ENCODE measurements at regions not wholly inside any gene's neighbourhood (a gene's known extent, or its start where the extent isn't known, plus 50 kb on each side); places are given as distances from the start of the nearest gene placed in this dataset.

DNA sequence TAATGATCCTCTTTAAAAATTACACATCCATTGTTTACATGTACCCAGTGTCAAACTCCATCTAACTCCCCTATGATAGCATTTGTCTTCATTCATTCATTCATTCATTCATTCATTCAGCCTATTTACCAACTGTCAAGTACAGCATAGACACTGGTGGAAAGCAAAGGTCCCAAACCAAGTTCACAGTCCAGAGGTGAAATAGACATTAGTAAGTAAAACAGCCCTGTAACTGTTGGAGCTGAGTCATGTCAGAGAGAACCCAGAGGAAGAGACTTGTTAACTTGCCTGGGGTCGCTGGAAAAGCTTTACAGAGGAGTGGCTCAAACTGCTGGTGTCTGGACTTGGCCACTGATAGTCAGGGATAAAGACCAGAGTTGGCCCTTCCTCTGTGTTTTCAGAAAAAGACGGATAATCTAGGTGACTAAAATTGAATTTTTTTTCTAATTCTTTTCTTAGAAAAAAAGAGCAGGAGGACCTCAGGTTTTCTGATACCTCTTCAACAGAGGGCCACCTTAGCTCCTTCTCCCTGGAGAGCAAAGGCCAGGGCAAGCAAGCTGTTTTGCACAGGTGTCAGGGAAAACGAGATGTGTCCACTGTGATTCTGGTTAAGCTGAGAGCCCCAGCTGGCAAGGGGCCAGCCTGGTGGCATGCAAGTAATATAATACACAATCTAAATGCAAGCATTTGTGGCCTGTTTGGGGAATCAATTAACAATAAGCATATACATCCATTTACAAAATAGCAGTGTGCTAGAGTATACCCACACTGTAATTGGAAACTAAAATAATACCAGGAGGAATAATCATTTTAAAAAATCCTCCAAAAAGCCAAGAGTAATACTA is 96.7 kb upstream of the SLC14A2 start:
- TF ChIP-seq, protein P1, sequence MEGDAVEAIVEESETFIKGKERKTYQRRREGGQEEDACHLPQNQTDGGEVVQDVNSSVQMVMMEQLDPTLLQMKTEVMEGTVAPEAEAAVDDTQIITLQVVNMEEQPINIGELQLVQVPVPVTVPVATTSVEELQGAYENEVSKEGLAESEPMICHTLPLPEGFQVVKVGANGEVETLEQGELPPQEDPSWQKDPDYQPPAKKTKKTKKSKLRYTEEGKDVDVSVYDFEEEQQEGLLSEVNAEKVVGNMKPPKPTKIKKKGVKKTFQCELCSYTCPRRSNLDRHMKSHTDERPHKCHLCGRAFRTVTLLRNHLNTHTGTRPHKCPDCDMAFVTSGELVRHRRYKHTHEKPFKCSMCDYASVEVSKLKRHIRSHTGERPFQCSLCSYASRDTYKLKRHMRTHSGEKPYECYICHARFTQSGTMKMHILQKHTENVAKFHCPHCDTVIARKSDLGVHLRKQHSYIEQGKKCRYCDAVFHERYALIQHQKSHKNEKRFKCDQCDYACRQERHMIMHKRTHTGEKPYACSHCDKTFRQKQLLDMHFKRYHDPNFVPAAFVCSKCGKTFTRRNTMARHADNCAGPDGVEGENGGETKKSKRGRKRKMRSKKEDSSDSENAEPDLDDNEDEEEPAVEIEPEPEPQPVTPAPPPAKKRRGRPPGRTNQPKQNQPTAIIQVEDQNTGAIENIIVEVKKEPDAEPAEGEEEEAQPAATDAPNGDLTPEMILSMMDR (IDR thresholded peaks at IDR 0.05) = no peak
- TF ChIP-seq EZH2 (IDR thresholded peaks at IDR 0.05) = no peak
